Mesodermal cell (in vitro differentiated cells): ENCODE measurements at regions not wholly inside any gene's neighbourhood (a gene's known extent, or its start where the extent isn't known, plus 50 kb on each side); places are given as distances from the start of the nearest gene placed in this dataset.
"Not testable (repeated sequence)": the region's sequence is repeated elsewhere in the genome, so short reads cannot be mapped to it uniquely, and the experiment has no call there.

Experiments
- H3K27ac ChIP-seq: 2 replicates; pipeline ENCODE4 v1.7.0; 2013; ENCODE audit warnings: mild to moderate bottlenecking, low read depth, low read length, moderate library complexity; ENCODE audit not compliant: severe bottlenecking
- H3K36me3 ChIP-seq: 2 replicates; pipeline ENCODE4 v1.7.1; 2013; ENCODE audit warnings: mild to moderate bottlenecking, low read length, moderate library complexity; ENCODE audit not compliant: control insufficient read depth, insufficient read depth
- H3K4me1 ChIP-seq: one replicate; pipeline ENCODE4 v1.7.1; 2013; ENCODE audit warnings: mild to moderate bottlenecking, low read length; ENCODE audit not compliant: insufficient read depth, control insufficient read depth, poor library complexity, severe bottlenecking
- H3K4me3 ChIP-seq: 2 replicates; pipeline ENCODE4 v1.7.0; 2013; ENCODE audit warnings: low read length, control low read depth, mild to moderate bottlenecking; ENCODE audit not compliant: insufficient read depth, poor library complexity, severe bottlenecking; ENCODE audit errors: extremely low read depth
- H3K9me3 ChIP-seq: 2 replicates; pipeline ENCODE4 v1.7.1; 2013; ENCODE audit warnings: mild to moderate bottlenecking, low read length, moderate library complexity; ENCODE audit not compliant: control insufficient read depth
- WGBS, 2 experiments: methylation state at CpG; one replicate each; pipeline ENCODE4 v1.1.5; 2013; ENCODE audit warnings: missing lambda C conversion rate in 2 of 2; ENCODE audit not compliant: insufficient coverage in 2 of 2; 5-methylcytosine and 5-hydroxymethylcytosine counted together

- no peak overlapping the region for H3K4me3 ChIP-seq
- WGBS, 2 experiments: 87 to 88% methylated on average over 3 of the region's 4 CpGs
- H3K36me3 ChIP-seq: no peaks in the 10 kb centered on the region
- no peak overlapping the region for H3K27ac ChIP-seq
- H3K4me1 ChIP-seq: no peaks in the 10 kb centered on the region
- no peaks in the 10 kb centered on the region for H3K9me3 ChIP-seq
Measured at GRCh38 chr5:52255308-52255707, 532.4 kb upstream of the ITGA1 start.

DNA sequence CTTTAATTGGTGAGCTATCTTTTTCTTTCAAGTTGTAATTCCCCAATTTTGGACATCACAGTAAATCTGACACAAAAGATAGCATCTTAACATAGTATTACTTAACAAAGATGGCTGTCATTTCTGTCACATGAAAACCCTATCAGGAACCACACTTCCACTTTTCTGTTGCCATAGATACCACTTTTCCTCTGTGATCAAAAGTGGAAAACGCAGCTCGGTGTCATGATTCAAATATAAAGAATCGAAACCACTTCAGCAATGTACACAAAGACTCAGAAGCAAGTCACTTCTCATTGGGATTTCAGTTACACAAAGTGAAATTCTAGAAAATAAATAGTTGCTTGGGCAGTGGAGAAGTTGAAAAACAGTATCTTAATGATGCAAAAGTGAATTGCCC, 524.9 kb upstream of the ITGA1 start:
- Histone ChIP-seq H3K36me3 (no peaks in the 10 kb centered on the region), H3K27ac (no peak overlapping the region), H3K4me1 (no peaks in the 10 kb centered on the region), H3K4me3 (no peak overlapping the region), H3K9me3 (no peaks in the 10 kb centered on the region)
- WGBS, 2 experiments: 92 to 100% methylated on average over 1 to 3 of the region's 3 CpGs

- no peak overlapping the region for H3K4me3 ChIP-seq
- H3K27ac ChIP-seq: no peak overlapping the region
- 83% methylated on average over 1 of the region's 1 CpG; no CpG with 5 or more reads in 1 of the 2 experiments for WGBS, 2 experiments
Measured at GRCh38 chr5:52269401-52269800, 518.3 kb upstream of the ITGA1 start.

DNA sequence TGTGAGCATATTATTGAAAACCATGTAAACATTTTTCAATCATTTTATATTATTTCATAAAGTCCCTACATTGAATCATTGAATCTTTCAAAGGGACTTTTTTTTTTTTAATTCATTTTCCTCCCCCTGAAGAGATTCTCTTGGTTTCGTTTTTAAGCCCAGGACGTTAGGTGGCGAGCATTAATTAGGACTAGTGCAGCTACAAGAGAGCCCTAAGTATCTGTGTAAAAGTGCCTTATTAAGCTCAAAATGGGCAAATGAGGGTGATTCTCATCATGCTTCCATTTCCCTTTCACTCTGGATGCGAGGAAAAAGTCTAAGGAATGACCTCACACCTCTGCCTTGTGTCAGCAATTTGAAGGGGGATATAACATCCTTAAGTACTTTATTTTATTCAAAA, 517.9 kb upstream of the ITGA1 start:
- no peaks in the 10 kb centered on the region for H3K4me1 ChIP-seq
- H3K27ac ChIP-seq: no peak overlapping the region
- no peak overlapping the region for H3K4me3 ChIP-seq
- H3K36me3 ChIP-seq: no peaks in the 10 kb centered on the region
- 77% methylated on average over 3 of the region's 4 CpGs; no CpG with 5 or more reads in 1 of the 2 experiments for WGBS, 2 experiments
- H3K9me3 ChIP-seq: no peaks in the 10 kb centered on the region

More at GRCh38 chr5:52269401-52269800, 518.3 kb upstream of the ITGA1 start:
- H3K9me3 ChIP-seq: no peaks in the 10 kb centered on the region
- H3K4me1 ChIP-seq: no peaks in the 10 kb centered on the region
- H3K36me3 ChIP-seq: no peaks in the 10 kb centered on the region

- H3K36me3 ChIP-seq: no peaks in the 10 kb centered on the region
- H3K9me3 ChIP-seq: no peaks in the 10 kb centered on the region
- H3K4me3 ChIP-seq: no peak overlapping the region
- H3K4me1 ChIP-seq: no peaks in the 10 kb centered on the region
- no peak overlapping the region for H3K27ac ChIP-seq
Measured at GRCh38 chr5:52275639-52276038, 512.1 kb upstream of the ITGA1 start.

GRCh38 chr5:52277101-52277500, 510.6 kb upstream of the ITGA1 start:
- no peaks in the 10 kb centered on the region for H3K36me3 ChIP-seq
- 95 to 100% methylated on average over 1 to 2 of the region's 2 CpGs for WGBS, 2 experiments
- H3K4me3 ChIP-seq: no peak overlapping the region
- no peaks in the 10 kb centered on the region for H3K9me3 ChIP-seq
- H3K4me1 ChIP-seq: no peaks in the 10 kb centered on the region
- no peak overlapping the region for H3K27ac ChIP-seq

GRCh38 chr5:52282647-52283046, 505.1 kb upstream of the ITGA1 start:
- no peaks in the 10 kb centered on the region for H3K9me3 ChIP-seq

GRCh38 chr5:52283221-52283620, 504.5 kb upstream of the ITGA1 start:
- no peak overlapping the region for H3K4me3 ChIP-seq
- no peaks in the 10 kb centered on the region for H3K4me1 ChIP-seq
- 100% methylated on average over 1 of the region's 1 CpG for WGBS, 2 experiments
- no peaks in the 10 kb centered on the region for H3K9me3 ChIP-seq
- H3K36me3 ChIP-seq: no peaks in the 10 kb centered on the region
- no peak overlapping the region for H3K27ac ChIP-seq

More at GRCh38 chr5:52282647-52283046, 505.1 kb upstream of the ITGA1 start:
- Histone ChIP-seq H3K27ac (no peak overlapping the region), H3K4me1 (no peaks in the 10 kb centered on the region), H3K4me3 (no peak overlapping the region), H3K36me3 (no peaks in the 10 kb centered on the region)

GRCh38 chr5:52300703-52301372, 486.9 kb upstream of the ITGA1 start:
- Histone ChIP-seq H3K27ac (no peak overlapping the region), H3K4me1 (no peaks in the 10 kb centered on the region), H3K9me3 (peaks cover 20% of the 10 kb centered on the region), H3K36me3 (no peaks in the 10 kb centered on the region), H3K4me3 (no peak overlapping the region)
- no CpG with 5 or more reads among the region's 2 CpGs for whole genome bisulfite sequencing, 2 experiments

DNA sequence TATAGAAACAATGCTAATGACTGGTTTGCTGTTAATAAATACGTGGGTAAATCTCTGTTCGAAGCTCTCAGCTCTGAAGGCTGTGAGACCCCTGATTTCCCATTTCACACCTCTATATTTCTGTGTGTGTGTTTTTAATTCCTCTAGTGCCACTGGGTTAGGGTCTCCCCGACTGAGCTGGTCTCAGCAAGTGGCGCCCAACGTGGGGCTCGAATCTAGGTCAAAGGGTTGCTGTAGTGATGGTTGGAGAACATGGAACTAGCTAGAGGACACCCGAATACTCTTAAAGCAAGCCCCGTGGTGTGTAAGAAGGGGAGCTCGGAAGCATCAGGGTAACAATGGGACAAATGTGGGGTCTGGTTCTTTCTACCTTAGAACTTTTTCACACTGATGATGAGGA, 482.9 kb upstream of the ITGA1 start:
- H3K4me3 ChIP-seq, H3K27ac ChIP-seq, H3K36me3 ChIP-seq, H3K4me1 ChIP-seq: not testable (repeated sequence)
- 55 to 77% methylated on average over 3 to 5 of the region's 9 CpGs for WGBS, 2 experiments
- peaks cover 26% of the 10 kb centered on the region for H3K9me3 ChIP-seq

DNA sequence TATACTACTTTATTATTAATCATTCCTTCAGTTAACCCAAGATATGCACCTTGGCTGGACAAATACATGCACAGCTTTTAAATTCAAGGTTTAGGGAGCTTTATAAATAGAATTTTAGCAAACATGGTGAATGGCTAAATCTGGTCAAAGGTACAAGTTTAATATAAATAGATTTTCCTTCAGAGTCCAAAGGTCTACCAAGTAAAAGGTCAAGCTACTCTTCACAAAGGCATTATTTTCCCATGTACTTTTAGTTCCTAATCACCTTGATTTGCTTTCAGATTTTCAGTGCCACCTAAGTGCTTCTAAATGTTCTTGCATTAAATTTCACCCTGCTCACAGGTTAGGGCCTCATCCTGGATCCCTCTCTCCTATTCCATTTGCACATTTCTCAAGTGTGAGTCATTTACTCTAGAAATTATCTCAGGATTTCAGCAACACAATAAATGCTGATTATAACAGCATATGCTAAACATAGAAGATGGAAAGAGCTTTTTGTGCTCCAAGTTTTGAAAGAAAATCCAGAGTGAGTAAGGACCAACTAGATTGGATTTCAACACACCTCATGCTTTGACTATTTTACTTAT, 459.4 kb upstream of the ITGA1 start:
- H3K27ac ChIP-seq: no peak overlapping the region
- H3K9me3 ChIP-seq: peaks cover 4% of the 10 kb centered on the region
- H3K36me3 ChIP-seq: no peaks in the 10 kb centered on the region
- H3K4me3 ChIP-seq: no peak overlapping the region
- H3K4me1 ChIP-seq: peaks cover 6% of the 10 kb centered on the region
